BLaER1 (cell line): ENCODE measurements at regions not wholly inside any gene's neighbourhood (a gene's known extent, or its start where the extent isn't known, plus 50 kb on each side); places are given as distances from the start of the nearest gene placed in this dataset.

Experiments
- H3K27ac ChIP-seq: shearing (Covaris generic); formaldehyde crosslinking; 2 replicates; pipeline ENCODE4 v1.8.1; 2022
- H3K27me3 ChIP-seq: shearing (Covaris generic); formaldehyde crosslinking; 2 replicates; pipeline ENCODE4 v1.8.1; 2022
- H3K36me3 ChIP-seq: shearing (Covaris generic); formaldehyde crosslinking; 2 replicates; pipeline ENCODE4 v1.8.1; 2022
- H3K4me1 ChIP-seq: shearing (Covaris generic); formaldehyde crosslinking; 2 replicates; pipeline ENCODE4 v1.8.1; 2022
- H3K4me2 ChIP-seq: shearing (Covaris generic); formaldehyde crosslinking; 2 replicates; pipeline ENCODE4 v1.8.1; 2022
- H3K4me3 ChIP-seq: shearing (Covaris generic); formaldehyde crosslinking; 2 replicates; pipeline ENCODE4 v1.8.1; 2022
- H3K9ac ChIP-seq: shearing (Covaris generic); formaldehyde crosslinking; 2 replicates; pipeline ENCODE4 v1.8.1; 2022
- H3K9me3 ChIP-seq: shearing (Covaris generic); formaldehyde crosslinking; 2 replicates; pipeline ENCODE4 v1.8.1; 2022
- H4K20me1 ChIP-seq: shearing (Covaris generic); formaldehyde crosslinking; 2 replicates; pipeline ENCODE4 v1.8.1; 2022
- Cebpa-rat ChIP-seq: shearing (Covaris generic); IDR thresholded peaks from 2 replicates; pipeline ENCODE4 v1.8.1; 2022

- no peaks in the 10 kb centered on the region for H3K4me1 ChIP-seq
- no peaks in the 10 kb centered on the region for H3K36me3 ChIP-seq
- no peak overlapping the region for H3K27ac ChIP-seq
- no peaks in the 10 kb centered on the region for H3K27me3 ChIP-seq
- no peaks in the 10 kb centered on the region for H4K20me1 ChIP-seq
- no peak overlapping the region for H3K4me2 ChIP-seq
- no peak overlapping the region for H3K4me3 ChIP-seq
- H3K9me3 ChIP-seq: no peaks in the 10 kb centered on the region
- H3K9ac ChIP-seq: no peak overlapping the region
- no peak for TF ChIP-seq Cebpa-rat
Observed at GRCh38 chr6:93471281-93471680, 51.9 kb upstream of the EPHA7 start.
